IPS DF 6.9 (cell line): ENCODE measurements at regions not wholly inside any gene's neighbourhood (a gene's known extent, or its start where the extent isn't known, plus 50 kb on each side); places are given as distances from the start of the nearest gene placed in this dataset.

ENCODE experiments used
- DNase-seq: peaks from one replicate; pipeline ENCODE4 v3.0.0-alpha.2; 2013; ENCODE audit warnings: low read depth, low spot score
- H3K27ac ChIP-seq: one replicate; pipeline ENCODE4 v1.5.1; 2013; ENCODE audit warnings: low read length, control low read depth
- H3K27me3 ChIP-seq: 2 replicates; pipeline ENCODE4 v1.6.1; 2013; ENCODE audit warnings: mild to moderate bottlenecking, low read length; ENCODE audit not compliant: control insufficient read depth, insufficient read depth
- H3K36me3 ChIP-seq: 2 replicates; pipeline ENCODE4 v1.6.1; 2013; ENCODE audit warnings: low read length; ENCODE audit not compliant: control insufficient read depth, insufficient read depth
- H3K4me1 ChIP-seq: 2 replicates; pipeline ENCODE4 v1.6.1; 2013; ENCODE audit warnings: low read length; ENCODE audit not compliant: control insufficient read depth, insufficient read depth
- H3K4me3 ChIP-seq: 2 replicates; pipeline ENCODE4 v1.5.1; 2013; ENCODE audit warnings: mild to moderate bottlenecking, low read length
- H3K9me3 ChIP-seq: 2 replicates; pipeline ENCODE4 v1.6.1; 2013; ENCODE audit warnings: low read length, inconsistent platforms; ENCODE audit not compliant: control insufficient read depth, insufficient read depth
- WGBS: extraction: QIAGEN DNeasy Blood & Tissue Kit; methylation state at CpG from one replicate; pipeline ENCODE4 v1.1.7; 2013; ENCODE audit warnings: mixed read lengths, missing lambda C conversion rate; ENCODE audit not compliant: insufficient read length, insufficient coverage; 5-methylcytosine and 5-hydroxymethylcytosine counted together

GRCh38 chr1:182147136-182147820, 85.8 kb upstream of the ZNF648 start:
- no peak for DNase-seq
- H3K27ac ChIP-seq, result no peak overlapping the region

DNA sequence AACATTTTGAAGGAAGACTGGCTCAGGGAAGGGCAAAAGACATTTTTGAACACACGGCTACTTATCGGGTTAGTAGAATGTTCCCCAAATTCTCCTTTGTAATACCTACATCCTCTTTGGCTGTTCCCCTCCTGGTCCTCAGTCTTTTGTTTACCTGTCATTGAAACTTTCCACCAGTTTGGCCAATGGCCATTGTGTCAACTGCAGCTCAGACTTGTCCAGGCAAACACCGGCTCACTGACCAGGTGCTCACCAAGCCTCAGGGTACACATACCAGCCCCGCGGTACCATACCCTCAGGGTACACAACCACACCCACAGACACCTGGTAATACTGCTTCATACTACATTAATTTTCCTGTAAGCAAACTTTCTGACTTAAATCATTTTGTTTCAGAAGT, 84.8 kb upstream of the ZNF648 start:
- DNase-seq, result no peak
- no peak overlapping the region for H3K27ac ChIP-seq
- no peaks in the 10 kb centered on the region for H3K27me3 ChIP-seq
- no peak overlapping the region for H3K4me3 ChIP-seq
- H3K4me1 ChIP-seq, result peaks cover 3% of the 10 kb centered on the region
- WGBS, result no CpG with 5 or more reads among the region's 5 CpGs
- no peaks in the 10 kb centered on the region for H3K36me3 ChIP-seq
- H3K9me3 ChIP-seq, result no peaks in the 10 kb centered on the region

More at GRCh38 chr1:182147136-182147820, 85.8 kb upstream of the ZNF648 start:
- H3K9me3 ChIP-seq, result no peaks in the 10 kb centered on the region
- H3K4me3 ChIP-seq, result no peak overlapping the region
- H3K27me3 ChIP-seq, result no peaks in the 10 kb centered on the region
- H3K4me1 ChIP-seq, result peaks cover 3% of the 10 kb centered on the region
- no CpG with 5 or more reads among the region's 4 CpGs for WGBS
- H3K36me3 ChIP-seq, result no peaks in the 10 kb centered on the region

GRCh38 chr1:182145441-182145840, 83.9 kb upstream of the ZNF648 start:
- Histone ChIP-seq H3K27me3 (no peaks in the 10 kb centered on the region), H3K9me3 (no peaks in the 10 kb centered on the region), H3K4me3 (no peak overlapping the region), H3K36me3 (no peaks in the 10 kb centered on the region), H3K27ac (no peak overlapping the region), H3K4me1 (peaks cover 3% of the 10 kb centered on the region)
- DNase-seq, result no peak
- no CpG with 5 or more reads among the region's 5 CpGs for WGBS

GRCh38 chr1:182144646-182145030, 83.1 kb upstream of the ZNF648 start:
- Histone ChIP-seq H3K27me3 (no peaks in the 10 kb centered on the region), H3K36me3 (no peaks in the 10 kb centered on the region), H3K4me1 (peaks cover 3% of the 10 kb centered on the region), H3K9me3 (no peaks in the 10 kb centered on the region), H3K27ac (no peak overlapping the region), H3K4me3 (no peak overlapping the region)
- DNase-seq, result no peak
- WGBS, result no CpG with 5 or more reads among the region's 3 CpGs

DNA sequence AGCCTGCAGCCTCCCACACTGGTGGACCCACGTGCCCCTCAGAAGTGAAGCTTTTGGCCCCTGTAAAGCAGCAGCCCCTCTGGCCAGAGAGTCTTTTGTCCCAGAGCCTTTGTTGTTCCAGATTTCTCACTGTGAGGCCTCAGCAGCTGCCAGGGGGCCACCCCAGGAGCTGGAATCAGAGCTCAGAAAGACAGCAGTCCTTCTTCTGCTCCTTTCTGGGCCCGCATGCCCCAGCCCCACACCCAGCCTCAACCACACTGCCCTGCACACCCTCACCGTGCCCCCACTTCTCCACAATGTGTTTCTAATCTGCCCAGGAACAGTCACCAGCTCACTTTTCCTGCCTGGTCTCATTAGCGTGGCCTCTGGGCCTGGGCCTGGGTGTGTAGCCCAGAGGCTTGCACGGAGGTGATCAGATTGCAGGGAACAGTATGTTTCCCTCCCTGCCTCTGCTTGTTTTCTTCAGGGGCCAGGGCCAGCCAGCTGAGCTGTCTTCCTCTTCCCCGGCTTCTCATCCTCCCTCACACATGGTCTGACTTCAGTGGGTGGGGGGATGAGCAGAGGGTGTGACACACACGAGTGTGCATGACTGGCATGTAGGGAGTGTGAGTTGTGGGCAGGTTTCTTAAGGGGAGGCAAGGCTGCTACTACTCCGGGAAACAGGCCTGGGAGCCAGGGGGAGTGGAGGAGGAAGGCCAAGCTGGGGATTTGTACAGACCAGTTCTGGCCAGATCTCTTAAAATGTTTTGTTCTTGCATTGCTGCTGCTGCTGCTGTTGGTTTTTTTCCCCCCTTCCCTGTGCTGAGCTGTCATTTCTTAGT, 82.5 kb upstream of the ZNF648 start:
- Histone ChIP-seq H3K36me3 (no peaks in the 10 kb centered on the region), H3K4me3 (no peak overlapping the region), H3K27ac (no peak overlapping the region), H3K9me3 (no peaks in the 10 kb centered on the region), H3K27me3 (no peaks in the 10 kb centered on the region), H3K4me1 (peaks cover 3% of the 10 kb centered on the region)
- WGBS, result no CpG with 5 or more reads among the region's 8 CpGs
- no peak for DNase-seq

DNA sequence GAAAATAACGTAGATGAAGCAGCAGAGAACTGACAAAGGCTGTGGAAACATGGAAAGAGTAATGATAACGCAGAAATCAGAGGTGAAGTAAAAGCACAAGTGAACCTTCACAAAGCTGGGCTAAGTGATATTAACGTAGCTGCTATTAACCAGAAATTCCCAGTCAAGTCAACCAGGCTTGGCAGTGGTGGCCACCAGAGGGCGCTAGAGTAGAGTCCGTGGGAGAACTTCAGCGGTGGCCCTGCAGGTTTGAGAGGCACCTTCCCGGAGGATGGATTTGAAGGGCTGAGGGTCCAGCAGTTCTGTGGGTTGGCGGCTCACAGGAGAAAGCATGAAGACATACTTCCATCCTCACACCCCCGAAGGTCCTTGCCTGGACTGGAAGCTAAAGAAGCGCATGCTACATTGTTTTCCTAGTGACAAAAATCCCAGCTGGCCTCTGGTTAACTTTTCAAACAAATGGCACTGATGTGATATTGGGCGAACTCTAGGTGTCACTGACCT, 81.7 kb upstream of the ZNF648 start:
- Histone ChIP-seq H3K4me1 (peaks cover 3% of the 10 kb centered on the region), H3K4me3 (no peak overlapping the region), H3K27me3 (no peaks in the 10 kb centered on the region), H3K9me3 (no peaks in the 10 kb centered on the region), H3K27ac (no peak overlapping the region), H3K36me3 (no peaks in the 10 kb centered on the region)
- no CpG with 5 or more reads among the region's 11 CpGs for WGBS
- DNase-seq, result peak; percentile 77

DNA sequence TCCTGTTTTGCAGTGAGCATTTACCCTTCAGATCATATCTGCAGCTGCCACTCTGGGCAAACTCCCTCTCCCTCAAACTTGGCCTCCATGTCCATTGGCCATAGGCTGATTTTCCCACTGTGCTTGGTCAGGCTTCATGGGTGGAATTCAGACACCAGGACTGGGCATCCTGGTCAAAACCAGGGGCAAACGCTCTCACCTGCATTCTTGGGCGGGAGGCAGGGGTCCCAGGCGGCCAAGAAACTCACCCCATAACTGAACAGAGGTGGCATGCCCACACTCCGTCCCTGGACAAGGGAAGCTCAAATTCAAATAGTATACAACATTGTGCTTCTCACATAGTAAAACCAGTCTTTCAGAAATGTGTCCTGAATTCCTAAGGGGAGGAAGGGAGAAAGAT, 81.1 kb upstream of the ZNF648 start:
- no peak overlapping the region for H3K4me3 ChIP-seq
- no CpG with 5 or more reads among the region's 4 CpGs for WGBS
- H3K27ac ChIP-seq, result no peak overlapping the region

GRCh38 chr1:182141040-182141439, 79.5 kb upstream of the ZNF648 start:
- DNase-seq, result no peak
- no peaks in the 10 kb centered on the region for H3K9me3 ChIP-seq
- no peak overlapping the region for H3K4me3 ChIP-seq
- peaks cover 3% of the 10 kb centered on the region for H3K4me1 ChIP-seq
- H3K36me3 ChIP-seq, result no peaks in the 10 kb centered on the region
- no peak overlapping the region for H3K27ac ChIP-seq
- H3K27me3 ChIP-seq, result no peaks in the 10 kb centered on the region

More for the DNA sequence above, 81.1 kb upstream of the ZNF648 start:
- no peaks in the 10 kb centered on the region for H3K27me3 ChIP-seq
- no peaks in the 10 kb centered on the region for H3K36me3 ChIP-seq
- H3K9me3 ChIP-seq, result no peaks in the 10 kb centered on the region
- peaks cover 3% of the 10 kb centered on the region for H3K4me1 ChIP-seq
- no peak for DNase-seq

- H3K4me1 ChIP-seq, result peaks cover 3% of the 10 kb centered on the region
- H3K9me3 ChIP-seq, result no peaks in the 10 kb centered on the region
- H3K4me3 ChIP-seq, result no peak overlapping the region
- WGBS, result no CpG with 5 or more reads among the region's 1 CpG
- H3K27me3 ChIP-seq, result no peaks in the 10 kb centered on the region
- H3K36me3 ChIP-seq, result no peaks in the 10 kb centered on the region
- no peak for DNase-seq
- H3K27ac ChIP-seq, result no peak overlapping the region
Measured at GRCh38 chr1:182139496-182139895, 78.0 kb upstream of the ZNF648 start.

DNA sequence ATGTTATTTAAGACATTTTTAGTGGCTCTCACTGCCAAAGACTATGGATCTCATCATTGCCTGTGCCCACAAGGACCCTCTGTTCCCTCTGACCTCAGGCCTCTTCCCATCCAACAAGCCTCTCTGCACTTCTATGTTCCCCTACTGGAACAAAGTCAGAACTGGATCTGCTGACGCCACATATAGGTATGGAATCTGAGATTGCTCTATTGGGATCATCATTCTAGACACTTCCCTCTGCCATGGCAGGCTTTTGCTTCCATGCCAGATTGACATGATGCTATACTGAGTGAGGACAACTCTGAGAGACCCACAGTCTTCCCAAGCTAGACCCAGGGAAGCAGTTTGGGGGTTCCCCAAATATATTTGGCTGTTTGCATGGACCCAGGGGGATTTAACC, 76.0 kb upstream of the ZNF648 start:
- no peak overlapping the region for H3K27ac ChIP-seq
- no peak for DNase-seq
- no peak overlapping the region for H3K4me3 ChIP-seq
- no peaks in the 10 kb centered on the region for H3K9me3 ChIP-seq
- H3K36me3 ChIP-seq, result no peaks in the 10 kb centered on the region
- no peaks in the 10 kb centered on the region for H3K4me1 ChIP-seq
- no CpG with 5 or more reads among the region's 1 CpG for WGBS
- no peaks in the 10 kb centered on the region for H3K27me3 ChIP-seq
